Esophagus muscularis mucosa (tissue), 4 donors: ENCODE measurements at regions not wholly inside any gene's neighbourhood (a gene's known extent, or its start where the extent isn't known, plus 50 kb on each side); places are given as distances from the start of the nearest gene placed in this dataset.

ENCODE experiments used
- EP300 ChIP-seq: sonication (generic); formaldehyde crosslinking; IDR thresholded peaks from one replicate; pipeline ENCODE4 v1.6.1; 2017; ENCODE audit warnings: antibody characterized with exemption
- POLR2AphosphoS5 ChIP-seq, 2 donors: sonication (generic); formaldehyde crosslinking; IDR thresholded peaks; one replicate each; pipeline ENCODE4 v1.6.1; 2017; ENCODE audit warnings: antibody characterized with exemption in 2 of 2
- TF ChIP-seq, protein P1 (sequence below), 3 experiments: fragments of 200-600 bp in 2 of 3; fragments of 450-650 bp in 1 of 3; sonication (generic) in 2 of 3; IDR thresholded peaks; one replicate each; pipeline ENCODE4 v1.5.1; 2017 to 2019; ENCODE audit warnings: antibody characterized with exemption in 3 of 3, mild to moderate bottlenecking in 2 of 3, moderate library complexity in 1 of 3

DNA sequence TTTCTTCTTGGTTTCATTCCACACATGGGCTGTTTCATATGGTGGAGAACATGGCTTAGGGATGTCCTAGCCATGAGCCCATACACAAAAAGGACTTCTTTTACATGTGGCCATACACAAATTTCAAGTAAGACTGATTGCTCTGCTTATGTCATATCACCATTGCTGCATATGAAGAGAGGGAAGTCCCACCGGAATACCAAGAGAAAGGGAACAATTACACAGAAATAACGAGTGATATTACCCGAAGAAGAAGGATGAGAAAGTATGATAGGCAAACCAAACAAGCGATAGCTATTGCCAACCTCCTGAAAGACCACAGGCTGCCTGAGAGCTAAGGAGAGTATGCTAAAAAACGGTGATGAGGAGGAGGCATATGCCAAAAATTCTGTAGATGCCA is 70.5 kb upstream of the TNFRSF21 start:
- TF ChIP-seq, protein P1, sequence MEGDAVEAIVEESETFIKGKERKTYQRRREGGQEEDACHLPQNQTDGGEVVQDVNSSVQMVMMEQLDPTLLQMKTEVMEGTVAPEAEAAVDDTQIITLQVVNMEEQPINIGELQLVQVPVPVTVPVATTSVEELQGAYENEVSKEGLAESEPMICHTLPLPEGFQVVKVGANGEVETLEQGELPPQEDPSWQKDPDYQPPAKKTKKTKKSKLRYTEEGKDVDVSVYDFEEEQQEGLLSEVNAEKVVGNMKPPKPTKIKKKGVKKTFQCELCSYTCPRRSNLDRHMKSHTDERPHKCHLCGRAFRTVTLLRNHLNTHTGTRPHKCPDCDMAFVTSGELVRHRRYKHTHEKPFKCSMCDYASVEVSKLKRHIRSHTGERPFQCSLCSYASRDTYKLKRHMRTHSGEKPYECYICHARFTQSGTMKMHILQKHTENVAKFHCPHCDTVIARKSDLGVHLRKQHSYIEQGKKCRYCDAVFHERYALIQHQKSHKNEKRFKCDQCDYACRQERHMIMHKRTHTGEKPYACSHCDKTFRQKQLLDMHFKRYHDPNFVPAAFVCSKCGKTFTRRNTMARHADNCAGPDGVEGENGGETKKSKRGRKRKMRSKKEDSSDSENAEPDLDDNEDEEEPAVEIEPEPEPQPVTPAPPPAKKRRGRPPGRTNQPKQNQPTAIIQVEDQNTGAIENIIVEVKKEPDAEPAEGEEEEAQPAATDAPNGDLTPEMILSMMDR (IDR thresholded peaks at IDR 0.05): no peak
- TF ChIP-seq POLR2AphosphoS5 (IDR thresholded peaks at IDR 0.05): no peak
- TF ChIP-seq EP300: no peak
